Activated gamma-delta T cell treated with anti-CD3 and anti-CD28 coated beads, Interleukin-2, amount 50 U/mL, for 16 hours (primary cell): ENCODE measurements at regions not wholly inside any gene's neighbourhood (a gene's known extent, or its start where the extent isn't known, plus 50 kb on each side); places are given as distances from the start of the nearest gene placed in this dataset.
A peak's percentile ranks its signal among the peaks of the same experiment; 100 is the strongest.
"Not testable (repeated sequence)": the region's sequence is repeated elsewhere in the genome, so short reads cannot be mapped to it uniquely, and the experiment has no call there.

Experiments
- DNase-seq: peaks from one replicate; pipeline ENCODE4 v3.0.0-alpha.2; 2020; ENCODE audit warnings: low read depth

DNA sequence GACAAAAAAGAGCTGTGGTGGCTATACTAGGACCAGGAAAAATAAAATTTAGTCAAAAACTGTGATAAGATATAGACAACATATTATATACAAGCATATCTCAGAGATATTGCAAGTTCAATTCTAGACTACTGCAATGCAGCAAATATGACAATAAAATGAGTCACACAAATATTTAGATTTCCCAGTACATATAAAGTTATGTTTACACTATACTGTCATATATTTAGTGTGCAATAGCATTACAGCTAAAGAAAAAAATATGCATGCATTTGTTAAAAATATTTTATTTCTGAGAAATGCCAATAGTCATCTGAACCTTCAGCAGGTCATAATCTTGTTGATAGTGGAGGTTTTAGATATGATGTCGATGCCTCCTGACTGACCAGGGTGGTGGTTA is 72.1 kb downstream of the AKR1C4 start:
- no peak for DNase-seq

DNA sequence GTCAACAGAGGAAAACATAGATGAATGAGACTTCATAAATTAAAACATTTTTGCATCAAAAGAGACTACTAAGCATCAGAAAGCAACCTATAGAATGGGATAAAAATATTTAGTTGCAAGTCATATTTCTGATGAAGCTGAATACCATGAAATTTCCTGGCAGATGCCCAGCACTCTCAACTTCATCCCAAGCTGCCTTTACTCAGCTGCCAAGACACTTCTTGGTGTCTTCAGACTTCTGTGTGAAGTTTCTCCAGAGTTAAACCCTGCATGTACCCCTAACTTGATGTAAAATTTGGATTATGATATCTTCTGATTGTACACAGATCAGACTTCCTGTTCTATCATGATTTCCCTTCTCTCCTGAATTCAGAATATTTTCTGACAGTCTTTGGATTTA is 73.2 kb downstream of the AKR1C4 start:
- DNase-seq, result no peak

DNA sequence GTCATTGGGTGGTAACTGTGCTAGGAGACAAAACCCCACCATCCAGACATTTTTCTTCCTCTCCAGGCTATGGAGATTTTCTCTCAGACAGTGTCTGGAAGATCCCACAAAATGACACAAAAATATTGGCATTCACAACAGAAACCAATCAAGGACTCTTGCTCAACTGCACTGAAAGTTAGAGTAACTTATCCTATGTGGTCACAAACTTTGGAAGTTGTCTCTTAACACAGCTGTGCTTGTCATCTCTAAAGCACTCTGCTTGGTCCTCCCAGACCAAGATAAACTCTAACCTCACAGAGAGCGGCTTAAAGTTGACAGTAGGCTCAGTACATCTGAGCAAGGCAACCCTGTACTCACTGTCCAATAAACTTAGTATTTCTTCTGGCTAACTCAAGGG is 74.9 kb downstream of the AKR1C4 start:
- no peak for DNase-seq

DNA sequence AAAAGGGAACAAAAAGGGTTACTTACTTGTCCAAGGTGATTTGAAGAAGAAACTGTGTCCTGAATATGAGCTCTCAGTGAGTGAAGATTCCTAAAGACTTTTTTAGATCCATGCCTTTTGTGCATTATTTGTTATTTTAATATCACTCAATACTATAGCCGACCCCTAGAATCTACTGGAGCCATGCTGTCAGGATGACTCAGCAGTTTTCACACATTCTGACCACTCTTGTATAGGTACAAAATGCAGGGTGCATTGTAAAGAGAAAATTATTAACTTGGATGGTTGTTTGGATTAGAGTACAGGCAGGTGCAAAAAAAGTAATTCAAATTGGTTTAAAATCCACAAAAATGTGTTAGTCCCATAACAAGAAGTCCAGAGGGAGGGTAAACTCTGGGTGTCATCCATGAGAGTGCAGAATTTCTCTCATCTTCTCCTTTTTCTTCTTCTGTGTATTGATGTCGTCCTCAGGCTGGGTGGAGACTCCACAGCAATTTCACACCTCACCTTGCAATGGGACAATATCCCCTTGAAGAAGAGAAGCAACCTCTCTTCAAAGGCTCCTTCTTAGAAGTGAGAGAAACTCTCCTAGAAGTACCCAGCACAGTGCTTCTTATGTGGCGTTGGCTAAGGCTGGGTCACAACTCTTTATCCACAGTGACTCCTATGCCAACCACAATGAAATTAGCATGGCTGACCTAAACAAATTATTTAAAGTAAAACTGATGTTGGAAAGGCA is 75.6 kb downstream of the AKR1C4 start:
- DNase-seq, result no peak

DNA sequence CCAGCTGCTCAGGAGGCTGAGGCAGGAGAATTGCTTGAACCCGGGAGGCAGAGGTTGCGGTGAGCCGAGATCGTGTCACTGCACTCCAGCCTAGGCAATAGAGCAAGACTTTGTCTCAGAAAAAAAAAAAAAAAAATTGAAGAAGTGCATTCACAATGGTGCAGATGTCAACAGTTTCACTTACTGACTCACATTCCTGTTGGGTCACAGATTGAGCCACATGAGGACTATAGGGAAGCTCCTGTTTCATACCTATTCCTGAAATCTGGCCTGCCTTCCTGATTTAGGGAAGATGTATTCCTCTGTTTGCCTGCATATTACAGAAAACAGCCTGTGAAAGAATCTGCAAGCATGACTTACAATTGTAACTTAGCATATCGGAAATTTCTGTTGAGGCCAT is 78.2 kb downstream of the AKR1C4 start:
- DNase-seq, result no peak

DNA sequence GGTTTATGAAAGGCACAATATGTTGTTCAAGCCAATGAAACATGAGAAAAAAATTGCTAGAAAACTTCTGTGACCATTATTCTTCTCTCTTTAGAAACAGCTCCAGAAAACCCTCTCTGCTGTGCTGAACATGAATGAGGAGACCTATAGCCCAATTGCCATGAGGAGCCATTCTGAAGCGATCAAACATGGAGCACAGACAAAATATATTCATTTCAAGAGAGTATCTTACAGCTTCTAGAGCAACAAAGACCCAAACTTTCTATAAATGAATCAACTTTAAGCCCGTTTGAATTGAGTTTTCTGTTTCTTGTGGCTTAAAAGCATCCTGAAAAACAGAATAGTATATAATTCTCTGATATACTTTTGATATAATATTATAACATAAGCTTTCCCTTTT is 83.4 kb upstream of the UCN3 start:
- DNase-seq, result no peak

DNA sequence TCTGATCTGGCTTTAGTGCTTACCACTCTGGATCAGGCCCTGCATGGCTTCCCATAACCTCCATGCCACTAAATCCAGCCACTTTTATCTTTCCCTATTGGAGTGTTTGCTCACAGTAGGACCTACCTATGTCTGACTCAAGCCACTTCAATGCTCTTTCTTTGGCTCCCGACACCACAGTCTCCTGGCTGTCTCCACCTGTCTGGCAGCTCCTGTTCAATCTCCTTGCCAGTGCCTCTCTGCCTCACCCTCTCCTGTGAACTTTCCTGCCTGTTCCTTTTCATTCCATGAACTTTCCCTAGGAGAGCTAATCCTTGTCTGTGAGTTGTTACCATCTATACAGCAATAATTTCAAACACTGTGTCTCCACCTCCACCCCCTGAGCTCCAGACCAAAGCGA is 82.6 kb upstream of the UCN3 start:
- DNase-seq, result no peak

DNA sequence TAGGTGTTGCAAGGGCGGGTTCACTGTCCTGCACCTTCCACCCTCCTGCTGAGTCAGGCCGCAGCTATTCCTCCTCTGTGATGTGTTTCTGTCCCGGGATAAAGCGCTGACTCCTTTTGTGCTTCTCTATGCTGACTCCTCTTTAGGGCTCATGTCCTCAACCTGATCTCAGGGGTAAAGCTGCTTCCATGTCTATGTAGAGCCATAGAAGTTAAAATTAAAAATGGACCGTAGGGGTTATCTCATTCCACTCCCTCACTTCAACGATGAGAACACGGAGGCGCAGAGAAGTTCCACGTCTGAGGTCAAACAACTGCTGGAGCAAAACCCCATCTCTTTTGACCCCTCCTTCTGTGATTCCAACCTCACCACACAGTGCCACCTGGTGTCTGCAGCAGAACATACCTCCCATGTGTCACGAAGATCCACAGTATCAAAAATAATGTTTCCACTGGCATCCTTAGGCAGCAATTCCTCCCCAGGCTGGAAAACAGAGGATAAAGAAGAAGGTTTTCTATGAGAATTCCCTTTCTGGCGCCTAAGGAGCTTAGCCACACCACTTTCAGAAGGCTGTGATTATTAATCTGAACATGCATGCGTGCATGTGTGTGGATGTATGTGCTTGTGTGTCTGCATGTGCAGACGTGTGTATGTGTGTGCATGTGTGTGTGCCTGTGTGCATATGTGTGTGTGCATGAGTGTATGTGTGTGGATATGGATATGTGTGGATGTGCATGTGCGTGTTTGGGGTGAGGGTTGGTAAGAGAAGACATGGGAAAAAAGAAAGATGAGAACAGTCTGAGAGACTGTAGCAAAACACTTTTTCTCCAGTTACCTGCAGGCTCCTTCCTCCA is 81.2 kb upstream of the UCN3 start:
- DNase-seq, result peak; percentile 7

DNA sequence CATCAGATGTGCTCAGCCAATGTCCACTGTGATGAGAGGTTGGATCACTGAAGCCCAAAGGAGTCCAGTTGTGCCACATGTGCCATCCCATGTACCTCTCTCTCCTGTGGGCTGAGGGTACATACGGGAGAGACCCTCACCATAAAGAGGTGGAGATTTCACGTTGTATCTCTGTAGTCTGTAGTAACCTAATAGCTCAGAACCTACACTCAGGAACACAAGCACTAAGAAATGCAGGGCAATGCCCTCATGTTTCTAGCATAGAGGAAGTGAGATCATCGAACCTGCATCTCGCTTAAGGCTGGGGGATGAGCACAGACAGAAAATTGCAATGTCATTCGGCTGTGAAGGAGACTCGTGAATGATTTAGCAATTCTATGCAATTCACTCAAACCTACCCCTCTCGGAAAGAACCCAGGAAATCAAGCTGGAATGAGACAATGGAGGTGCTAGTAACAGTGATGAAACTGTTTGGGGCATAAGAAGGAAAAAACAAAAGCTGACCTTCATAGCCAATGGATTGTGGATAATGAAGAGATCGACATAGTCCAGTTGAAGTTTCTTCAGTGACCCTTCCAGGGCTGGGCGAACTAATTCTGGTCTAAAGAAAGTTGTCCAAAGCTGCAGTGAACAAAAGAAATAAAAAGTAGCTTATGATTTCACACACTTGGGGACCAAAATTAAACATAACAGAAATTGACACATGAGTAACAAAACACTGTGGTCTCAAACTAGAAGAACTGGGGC is 80.3 kb upstream of the UCN3 start:
- no peak for DNase-seq

DNA sequence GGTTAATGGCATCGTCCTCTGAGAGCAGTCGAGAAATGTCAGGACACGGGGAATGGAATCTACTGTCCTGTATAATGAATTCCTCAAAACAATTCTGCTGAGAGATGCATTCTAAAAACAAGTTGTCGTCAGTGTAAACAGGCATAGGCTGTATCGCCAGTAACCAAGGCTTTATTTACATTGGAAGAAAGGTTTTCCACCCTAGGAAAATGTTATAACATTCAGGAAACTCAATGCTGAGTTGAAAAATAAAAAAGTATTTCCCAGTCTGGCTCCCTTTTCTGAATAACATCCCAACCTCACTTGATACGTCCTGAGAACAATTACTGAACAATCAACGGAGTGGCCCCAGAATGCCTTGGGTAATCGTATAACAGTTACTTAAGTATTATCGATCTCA is 79.6 kb upstream of the UCN3 start:
- DNase-seq, result no peak

DNA sequence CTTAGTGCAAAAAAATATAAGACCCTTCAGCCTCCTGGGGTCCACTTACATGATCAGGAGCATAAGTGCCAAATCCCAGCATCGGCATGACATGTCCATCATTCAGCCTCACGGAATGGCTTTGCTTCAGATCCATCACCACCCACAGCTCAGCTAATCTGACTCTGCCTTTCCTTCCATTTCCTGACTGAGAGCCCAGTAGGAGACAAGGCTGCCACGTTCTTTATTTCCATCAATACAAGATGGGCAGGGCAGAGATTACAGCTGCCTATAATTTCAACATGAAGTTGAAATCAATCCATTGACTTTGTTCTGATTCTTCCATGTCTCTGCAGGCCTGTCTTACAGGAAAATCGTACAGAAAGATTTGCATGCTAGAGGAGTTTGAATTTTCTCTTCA is 76.4 kb upstream of the UCN3 start:
- no peak for DNase-seq

DNA sequence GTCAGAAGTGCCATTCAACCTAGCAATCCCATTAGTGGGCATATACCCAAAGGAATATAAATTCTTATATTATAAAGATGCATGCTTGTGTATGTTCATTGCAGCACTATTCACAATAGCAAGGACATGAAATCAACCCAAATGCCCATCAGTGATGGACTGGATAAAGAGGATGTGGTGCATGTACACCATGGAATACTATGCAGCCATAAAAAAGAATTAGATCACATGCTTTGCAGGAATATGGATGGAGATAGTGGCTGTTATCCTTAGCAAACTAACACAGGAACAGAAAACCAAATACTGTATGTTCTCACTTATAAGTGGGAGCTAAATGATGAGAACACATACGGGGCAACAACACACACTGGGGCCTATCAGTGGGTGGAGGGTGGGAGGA is 75.5 kb upstream of the UCN3 start:
- not testable (repeated sequence) for DNase-seq

DNA sequence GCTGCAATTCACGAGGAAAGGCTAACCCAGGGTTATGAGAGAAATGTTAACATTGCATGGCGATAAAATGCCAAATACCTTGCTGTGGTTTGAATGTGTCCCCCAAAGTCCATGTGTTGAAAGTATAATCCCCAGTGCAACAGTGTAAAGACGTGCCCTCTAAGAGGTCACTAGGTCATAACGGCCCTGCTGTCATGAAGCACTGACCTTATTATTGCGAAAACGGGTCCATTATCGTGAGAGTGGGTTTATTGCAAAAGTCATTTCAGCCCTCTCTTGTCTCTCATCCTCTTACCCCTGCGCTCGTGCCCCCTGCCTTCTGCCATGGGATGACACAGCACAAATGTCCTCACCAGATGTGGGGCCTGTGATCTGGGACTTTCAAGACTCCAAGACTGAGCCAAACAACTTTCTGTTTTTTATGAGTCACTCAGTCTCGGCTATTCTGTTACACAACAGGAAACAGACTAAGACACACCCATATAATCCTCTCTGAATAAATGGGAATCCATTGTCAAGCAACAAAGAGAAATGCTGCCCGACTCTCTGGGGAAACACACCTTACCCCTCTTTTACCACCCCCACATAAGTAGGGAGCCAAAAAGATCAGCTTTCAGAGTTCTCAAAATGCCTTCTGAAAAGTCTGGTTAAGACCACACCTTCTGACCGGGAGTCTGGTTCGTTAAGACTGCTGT is 73.1 kb upstream of the UCN3 start:
- peak; percentile 25 for DNase-seq

DNA sequence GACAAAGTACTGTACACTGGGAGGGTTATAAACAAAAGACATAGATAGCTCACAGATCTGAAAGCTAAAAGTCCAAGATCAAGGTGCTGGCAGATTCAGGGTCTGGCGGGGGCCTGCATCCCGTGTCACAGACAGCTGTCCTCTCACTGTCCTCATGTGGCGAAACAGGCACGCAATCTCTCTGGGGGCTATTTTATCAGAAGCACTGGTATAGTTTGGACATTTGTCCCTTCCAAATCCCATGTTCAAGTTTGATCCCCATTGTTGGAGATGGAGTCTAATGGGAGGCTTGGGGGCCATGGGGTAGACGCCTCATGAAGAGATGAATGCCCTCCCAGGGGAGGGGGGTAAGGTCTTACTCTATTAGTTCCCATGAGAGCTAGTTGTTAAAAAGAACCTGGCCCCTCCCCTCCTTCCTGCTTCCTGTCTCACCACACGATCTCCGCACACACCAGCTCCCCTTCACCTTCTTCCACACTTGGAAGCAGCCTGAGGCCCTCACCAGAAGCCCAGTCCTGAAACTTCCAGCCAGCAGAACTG is 72.5 kb upstream of the UCN3 start:
- DNase-seq, result no peak

DNA sequence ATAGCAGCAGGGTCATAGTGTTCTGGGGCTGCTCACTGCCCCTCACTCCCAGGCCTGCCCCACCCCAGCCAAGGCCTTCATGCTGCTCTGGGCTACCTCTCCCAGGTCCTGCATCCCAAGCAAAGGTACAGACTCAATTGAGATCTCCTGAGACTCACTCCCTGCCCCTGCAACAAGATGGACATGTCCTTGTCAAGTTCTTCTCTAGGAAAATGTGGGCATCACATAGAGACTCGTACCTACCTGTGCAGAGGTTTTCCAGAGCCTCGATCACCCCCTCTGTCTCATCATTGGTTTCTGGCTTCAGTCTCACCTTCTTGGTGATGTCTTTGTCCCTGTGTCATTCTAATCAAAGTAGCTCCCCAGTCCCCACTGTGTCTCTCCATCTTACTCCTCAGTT is 71.8 kb upstream of the UCN3 start:
- DNase-seq, result not testable (repeated sequence)

DNA sequence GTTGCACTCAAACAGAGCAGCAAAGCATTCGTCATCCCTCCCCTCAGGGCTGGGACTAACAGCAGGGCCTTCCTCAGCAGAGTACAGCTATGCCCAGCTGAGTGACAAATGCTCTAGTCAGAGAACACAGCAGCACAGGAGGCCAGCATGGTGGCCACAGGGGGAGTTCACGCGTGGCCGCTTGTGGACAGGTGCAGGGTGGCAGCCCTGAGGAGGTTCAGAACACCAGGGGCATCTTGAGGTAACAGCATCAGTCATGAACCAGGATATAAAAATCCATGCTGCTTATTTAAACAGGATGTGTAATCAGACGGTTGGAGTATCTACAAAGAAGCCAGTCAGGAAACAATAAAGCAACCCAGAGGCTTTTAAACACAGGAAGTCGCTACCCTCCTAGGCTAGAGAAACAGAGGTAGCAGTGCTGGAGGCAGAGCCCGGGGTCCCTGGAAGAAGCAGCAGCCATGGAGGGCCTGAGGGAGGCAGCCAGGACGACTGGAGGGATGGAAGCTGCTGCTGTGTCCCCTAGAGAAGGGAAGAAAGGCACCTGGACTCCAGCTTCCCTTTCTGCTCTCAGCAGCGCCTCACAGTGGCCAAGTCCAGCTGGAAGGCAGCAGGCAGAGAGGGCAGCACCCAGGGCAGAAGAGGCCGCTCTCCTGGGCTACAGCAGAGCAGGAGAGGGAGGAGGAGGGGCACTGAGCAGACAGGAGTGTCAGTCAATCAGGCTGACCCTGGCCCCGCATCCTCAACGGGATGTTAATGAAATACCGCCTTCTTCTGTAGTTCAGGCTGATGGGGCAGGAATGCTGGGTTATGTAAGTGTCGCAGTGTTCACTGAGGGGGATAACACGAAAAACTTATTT is 70.8 kb upstream of the UCN3 start:
- DNase-seq, result peak; percentile 9

DNA sequence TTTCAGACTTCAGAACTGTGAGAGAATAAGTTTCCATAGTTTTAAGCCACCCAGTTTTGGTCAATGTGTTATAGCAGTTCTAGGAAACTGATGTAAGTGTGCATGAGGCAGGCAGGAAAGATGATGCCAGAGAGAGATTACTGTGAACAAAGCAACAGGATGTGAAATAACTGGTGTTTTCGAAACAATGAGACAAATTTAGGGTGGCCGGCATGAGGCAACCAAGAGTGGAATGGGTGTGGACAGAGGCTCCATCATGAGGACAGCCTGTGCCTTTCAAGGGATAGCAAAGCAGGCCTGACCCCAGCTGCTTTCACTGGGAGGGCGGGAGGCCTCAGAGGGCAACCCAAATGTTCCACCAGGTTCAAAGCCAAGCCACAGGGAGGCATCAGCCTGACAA is 67.3 kb upstream of the UCN3 start:
- no peak for DNase-seq

DNA sequence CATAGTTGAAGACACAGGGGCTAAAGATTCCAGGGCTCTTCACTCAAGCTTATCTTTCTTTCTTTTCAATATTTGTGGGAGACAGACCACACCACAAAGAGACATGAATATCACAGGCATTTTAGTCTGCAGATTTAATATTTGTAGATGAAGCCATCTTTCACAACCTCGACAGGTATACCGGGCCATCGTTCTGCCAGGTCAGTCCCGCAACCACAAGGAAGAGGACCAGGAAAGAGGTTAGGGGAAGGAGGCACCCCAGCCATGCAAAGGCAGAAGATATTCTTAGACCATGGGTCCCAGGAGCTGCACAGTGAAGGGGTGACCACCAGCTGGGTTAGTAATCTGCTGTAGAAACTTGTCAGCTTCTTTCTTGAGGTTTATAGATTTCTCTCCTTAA is 66.8 kb upstream of the UCN3 start:
- DNase-seq, result no peak

DNA sequence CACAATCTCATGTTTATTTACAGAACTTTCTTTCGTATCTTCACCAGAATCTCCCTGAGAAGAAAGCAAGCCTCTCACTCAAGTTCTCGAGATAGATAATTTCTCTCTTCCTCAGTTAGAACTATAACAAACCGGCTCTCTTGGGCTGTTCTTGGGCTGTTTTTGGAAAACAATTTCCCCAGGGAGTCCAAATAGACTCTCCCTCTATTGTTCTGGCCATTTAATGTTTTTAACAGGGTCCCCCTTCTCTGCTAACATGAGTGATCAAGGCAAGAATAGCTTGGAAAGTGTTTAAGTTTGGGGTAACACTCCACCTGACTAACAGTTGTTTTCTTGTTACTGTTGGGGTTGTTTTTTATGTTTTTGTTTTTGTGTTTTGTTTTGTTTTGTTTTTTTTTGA is 64.8 kb upstream of the UCN3 start:
- DNase-seq, result no peak

DNA sequence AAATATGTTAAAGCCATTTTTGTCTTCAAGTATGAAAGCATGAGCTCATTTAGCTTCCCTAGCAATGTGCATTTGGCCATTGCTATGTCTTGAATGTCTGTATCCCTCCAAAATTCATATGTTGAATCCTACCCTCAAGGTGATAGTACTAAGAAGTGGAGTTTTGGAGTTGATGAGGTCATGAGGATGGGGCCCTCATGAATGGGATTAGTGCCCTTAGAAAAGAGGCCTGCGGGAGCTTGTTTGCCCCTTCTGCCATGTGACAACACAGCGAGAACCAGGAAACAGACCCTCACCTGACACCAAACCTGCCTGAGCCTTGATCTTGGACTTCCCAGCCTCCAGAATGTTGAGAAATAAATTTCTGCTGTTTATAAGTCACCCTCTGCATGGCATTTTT is 61.3 kb upstream of the UCN3 start:
- no peak for DNase-seq

DNA sequence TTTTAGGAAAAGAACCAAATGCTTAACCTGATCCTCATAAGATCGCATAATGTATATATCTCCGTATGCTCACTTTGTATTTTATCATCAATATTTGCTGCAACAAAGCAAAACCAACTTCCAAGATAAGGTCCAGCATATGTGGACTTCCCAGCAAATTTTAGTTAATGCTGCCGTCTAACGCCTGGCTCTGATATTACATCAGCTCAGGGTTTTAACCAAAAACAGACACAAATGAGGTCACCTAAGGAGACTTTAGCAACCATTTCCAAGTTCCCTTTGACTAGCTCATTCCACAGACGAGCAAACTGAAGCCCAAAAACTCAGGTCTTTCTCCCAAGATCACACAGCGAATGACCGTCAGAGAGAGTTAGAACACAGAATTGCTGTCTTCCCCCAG is 59.4 kb upstream of the UCN3 start:
- DNase-seq, result no peak
